ENCODE measurements at regions not wholly inside any gene's neighbourhood (a gene's known extent, or its start where the extent isn't known, plus 50 kb on each side); places are given as distances from the start of the nearest gene placed in this dataset.

GRCh38 chr1:83015163-83015562 lies 983.8 kb downstream of the TTLL7 start:
- no peak overlapping the region for H3K27ac ChIP-seq
- no peak for DNase-seq (ENCODE audit: low spot score)
- no peak for TF ChIP-seq CTCF (IDR thresholded peaks at IDR 0.05)
- H3K4me3 ChIP-seq, result no peak overlapping the region

GRCh38 chr1:83012950-83013349 lies 986.0 kb downstream of the TTLL7 start:
- TF ChIP-seq CTCF (IDR thresholded peaks at IDR 0.05), result no peak
- Histone ChIP-seq H3K27ac (no peak overlapping the region), H3K4me3 (no peak overlapping the region)
- DNase-seq (ENCODE audit: low spot score), result no peak

GRCh38 chr1:83011265-83011664 lies 987.7 kb downstream of the TTLL7 start:
- H3K4me3 ChIP-seq, result no peak overlapping the region
- DNase-seq (ENCODE audit: low spot score), result no peak
- no peak for TF ChIP-seq CTCF (IDR thresholded peaks at IDR 0.05)
- H3K27ac ChIP-seq, result no peak overlapping the region

GRCh38 chr1:83006271-83006670 lies 992.7 kb downstream of the TTLL7 start:
- H3K4me3 ChIP-seq, result no peak overlapping the region
- DNase-seq (ENCODE audit: low spot score), result no peak
- no peak for TF ChIP-seq CTCF (IDR thresholded peaks at IDR 0.05)
- H3K27ac ChIP-seq, result no peak overlapping the region

GRCh38 chr1:83000286-83000685 lies 998.6 kb downstream of the TTLL7 start:
- Histone ChIP-seq H3K27ac (no peak overlapping the region), H3K4me3 (no peak overlapping the region)
- no peak for DNase-seq (ENCODE audit: low spot score)
- no peak for TF ChIP-seq CTCF (IDR thresholded peaks at IDR 0.05)

GRCh38 chr1:82995951-82996350 lies 1003.0 kb downstream of the TTLL7 start:
- Histone ChIP-seq H3K27ac (no peak overlapping the region), H3K4me3 (no peak overlapping the region)
- no peak for DNase-seq (ENCODE audit: low spot score)
- TF ChIP-seq CTCF (IDR thresholded peaks at IDR 0.05), result no peak

GRCh38 chr1:82994616-82995263 lies 1004.2 kb downstream of the TTLL7 start:
- no peak for TF ChIP-seq CTCF (IDR thresholded peaks at IDR 0.05)
- no peak overlapping the region for H3K27ac ChIP-seq
- no peak for DNase-seq (ENCODE audit: low spot score)
- no peak overlapping the region for H3K4me3 ChIP-seq

Measured in coronary artery (tissue), 2 donors.